Embryonic facial prominence (tissue), 1 donor: ENCODE measurements at regions not wholly inside any gene's neighbourhood (a gene's known extent, or its start where the extent isn't known, plus 50 kb on each side); places are given as distances from the start of the nearest gene placed in this dataset.
A peak's percentile ranks its signal among the peaks of the same experiment; 100 is the strongest.

Experiments
- DNase-seq: peaks from one replicate; pipeline ENCODE4 v3.0.0-alpha.2; 2016; ENCODE audit errors: extremely low spot score

DNA sequence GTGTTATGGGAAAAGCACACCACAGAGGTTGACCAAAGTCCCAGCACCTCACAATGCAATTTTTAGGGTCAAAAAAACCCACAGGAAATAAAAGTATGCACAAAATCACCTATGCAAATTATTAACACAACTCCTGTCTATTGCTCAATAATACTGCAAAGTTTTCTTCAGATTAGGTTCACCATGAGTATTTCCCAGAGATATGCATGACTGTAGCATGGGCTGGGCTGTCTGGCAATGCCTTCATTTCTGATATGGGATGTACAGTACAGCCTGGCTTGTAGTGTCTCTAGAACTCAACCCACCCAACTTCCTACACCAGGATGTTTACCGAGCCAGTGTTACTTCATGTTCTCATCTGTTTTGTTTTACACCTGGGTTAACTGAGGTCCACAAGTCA, 698.7 kb upstream of the ARGLU1 start:
- no peak for DNase-seq

DNA sequence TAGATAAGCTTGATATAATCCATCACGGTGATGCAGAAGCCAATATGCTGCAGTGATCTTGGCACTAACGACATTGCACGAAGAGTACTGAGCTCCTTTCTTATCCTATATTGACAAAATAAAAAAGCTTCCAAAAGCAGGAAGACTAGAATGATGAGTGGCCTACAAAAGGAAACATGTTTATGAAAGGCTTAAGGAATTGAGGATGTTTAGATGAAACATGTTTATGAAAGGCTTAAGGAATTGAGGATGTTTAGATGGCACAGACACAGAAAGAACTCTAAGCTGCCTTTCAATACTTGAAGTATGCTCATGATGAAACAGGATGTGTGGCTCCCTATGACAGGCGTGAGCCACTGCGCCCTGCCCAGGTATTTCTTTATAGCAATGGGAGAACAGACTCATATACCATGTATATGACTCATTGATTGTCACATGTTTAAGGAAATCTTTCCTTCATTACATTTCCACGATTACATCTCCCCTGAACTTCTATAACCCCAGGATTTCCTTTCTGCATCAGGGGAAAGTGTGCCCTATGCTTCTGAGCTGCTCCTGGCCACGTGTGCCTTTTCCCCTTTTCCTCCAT, 690.8 kb upstream of the ARGLU1 start:
- no peak for DNase-seq

DNA sequence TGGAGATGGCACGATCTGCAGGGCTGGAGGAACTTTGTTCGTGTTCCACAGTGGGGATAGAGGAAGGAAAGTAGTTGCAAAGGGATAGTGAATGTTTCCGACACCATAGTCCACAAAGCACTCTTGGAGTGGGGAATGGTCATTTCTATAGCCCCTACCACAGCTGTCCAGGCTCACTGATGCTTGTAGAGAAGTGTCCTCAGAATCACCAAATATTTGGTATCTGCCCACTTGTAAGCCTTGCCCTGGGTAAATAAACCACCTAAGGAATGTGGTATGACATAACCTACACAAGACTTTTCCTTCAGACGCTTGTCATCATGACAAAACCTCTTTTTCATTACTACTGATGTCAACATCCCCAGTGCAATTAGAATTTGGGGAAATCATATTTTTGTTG, 686.5 kb upstream of the ARGLU1 start:
- DNase-seq, result no peak

DNA sequence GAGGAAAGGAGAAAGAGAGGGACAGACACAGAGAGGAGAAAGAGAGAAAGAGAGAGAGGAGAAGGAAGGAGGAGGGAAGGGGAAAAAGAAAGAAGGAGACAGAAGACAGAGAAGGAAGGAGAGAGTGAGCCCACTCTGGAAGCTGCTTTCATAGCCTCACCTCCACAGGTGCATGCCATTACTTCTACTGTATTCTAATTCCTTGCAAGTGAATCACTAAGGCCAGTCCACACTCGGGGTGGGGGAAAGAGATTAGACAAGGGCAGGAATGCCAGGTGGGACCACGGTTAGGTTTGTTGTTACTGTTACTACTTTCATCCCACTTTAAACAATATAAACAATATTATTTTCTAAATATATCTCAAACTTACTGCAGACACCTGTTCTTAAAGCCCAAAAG, 684.5 kb upstream of the ARGLU1 start:
- DNase-seq, result no peak

DNA sequence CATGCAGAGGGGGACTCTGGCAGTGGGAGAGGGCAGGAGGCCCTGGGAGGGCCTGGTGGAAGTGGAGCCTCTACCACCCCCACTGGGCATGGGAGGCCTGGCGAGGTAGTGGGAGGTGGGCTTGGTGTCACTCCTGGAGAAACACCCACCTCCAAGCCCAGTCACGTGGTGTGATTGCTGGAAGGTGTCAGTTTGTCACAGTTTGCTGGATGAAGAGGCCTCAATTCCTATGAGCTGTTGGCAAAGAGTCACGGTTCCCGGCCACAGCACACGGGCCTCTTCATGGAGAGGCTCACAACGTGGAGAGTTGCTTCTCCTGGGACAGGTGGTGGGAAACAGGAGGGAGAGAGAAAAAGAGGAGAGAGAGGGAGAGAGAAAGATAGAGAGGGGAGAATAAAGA, 684.1 kb upstream of the ARGLU1 start:
- DNase-seq, result no peak

DNA sequence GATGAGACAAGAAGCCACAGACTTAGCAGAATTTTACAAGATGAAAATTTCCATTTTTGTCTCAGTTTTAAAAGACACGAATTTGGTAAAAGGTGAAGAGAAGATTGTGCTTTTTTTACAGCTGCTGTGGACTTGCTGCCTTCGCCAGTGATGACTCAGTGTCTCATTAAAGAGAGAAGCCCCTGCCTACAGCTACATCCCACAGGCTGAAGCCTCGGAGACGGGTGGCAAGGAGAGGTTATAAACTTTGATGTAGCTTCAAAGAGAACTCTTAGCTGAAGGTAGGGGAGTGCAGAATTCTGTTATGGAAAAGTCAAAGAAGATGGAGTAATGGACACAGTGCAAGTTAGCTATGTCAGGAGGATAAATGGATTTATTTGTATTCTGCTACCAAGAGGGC, 683.4 kb upstream of the ARGLU1 start:
- no peak for DNase-seq

DNA sequence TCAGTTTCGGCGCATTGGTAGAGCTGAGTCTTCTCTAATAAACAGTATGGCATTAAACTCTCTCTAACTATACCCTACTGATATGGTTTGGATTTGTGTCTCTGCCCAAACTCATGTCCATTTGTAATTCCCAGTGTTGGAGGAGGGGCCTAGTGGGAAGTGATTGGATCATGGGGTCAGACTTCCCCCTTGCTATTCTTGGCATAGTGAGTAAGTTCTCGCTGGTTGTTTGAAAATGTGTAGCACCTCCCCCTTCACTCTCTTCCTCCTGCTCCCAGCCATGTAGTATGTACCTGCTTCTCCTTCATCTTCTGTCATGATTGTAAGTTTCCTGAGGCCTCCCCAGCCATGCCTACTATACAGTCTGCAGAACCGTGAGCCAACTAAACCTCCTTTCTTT, 682.7 kb upstream of the ARGLU1 start:
- no peak for DNase-seq

DNA sequence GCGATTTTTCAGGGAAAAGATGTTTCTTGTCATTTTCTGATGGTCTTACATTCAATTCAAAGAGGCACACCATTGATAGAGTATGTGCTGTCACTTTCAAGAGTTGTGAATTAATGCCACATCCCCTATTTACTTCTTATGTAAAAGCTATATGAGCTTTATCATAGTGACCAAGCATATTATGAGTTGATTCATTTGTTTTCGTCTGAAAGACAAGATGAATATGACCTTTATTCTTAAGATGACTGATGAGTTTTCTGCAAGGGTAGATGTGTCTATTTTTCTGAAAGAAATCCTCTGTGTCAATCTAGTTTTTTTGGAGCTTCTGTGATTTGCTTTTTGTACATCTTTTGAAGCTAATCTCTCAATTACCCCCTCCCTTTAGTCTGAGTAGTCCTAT, 676.3 kb upstream of the ARGLU1 start:
- DNase-seq, result no peak

DNA sequence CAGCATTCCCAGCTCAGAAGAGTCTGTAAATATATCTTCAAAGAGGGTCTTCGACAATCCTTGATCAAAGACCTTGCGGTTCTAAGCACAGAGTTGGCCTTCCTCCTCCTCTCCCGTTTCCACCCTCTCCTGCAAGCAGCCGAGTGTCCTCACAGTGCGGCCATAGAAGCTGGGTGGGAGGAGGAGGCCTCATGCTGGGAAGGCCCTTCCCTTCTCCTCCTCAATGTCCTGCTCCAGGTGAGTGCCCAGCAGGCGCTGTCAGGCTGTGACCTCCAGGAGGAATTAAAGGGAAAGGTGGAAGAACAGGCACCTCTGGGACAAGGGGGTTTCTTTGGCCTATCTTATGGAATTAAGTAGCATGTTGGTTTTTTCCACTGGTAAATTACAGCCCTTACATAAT, 674.2 kb upstream of the ARGLU1 start:
- DNase-seq, result no peak

DNA sequence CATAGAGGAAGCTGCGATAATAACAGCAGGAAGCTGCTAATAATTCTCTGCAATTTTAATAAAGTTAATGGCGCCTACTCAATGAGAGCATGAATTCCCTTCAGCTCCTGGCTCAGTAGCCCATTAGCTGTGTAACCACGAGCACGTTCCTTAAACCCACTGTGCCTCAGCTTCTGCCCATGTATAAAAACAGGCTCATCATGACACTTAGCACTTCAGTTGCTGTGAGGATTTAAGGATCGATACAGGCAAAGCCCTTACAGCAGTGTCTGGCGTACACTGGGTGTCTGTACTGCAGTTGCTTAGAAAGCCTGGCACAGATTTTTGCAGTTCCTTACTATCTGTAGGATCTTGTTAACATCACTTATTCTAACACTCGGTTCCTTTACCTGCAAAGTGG, 673.4 kb upstream of the ARGLU1 start:
- DNase-seq, result no peak

DNA sequence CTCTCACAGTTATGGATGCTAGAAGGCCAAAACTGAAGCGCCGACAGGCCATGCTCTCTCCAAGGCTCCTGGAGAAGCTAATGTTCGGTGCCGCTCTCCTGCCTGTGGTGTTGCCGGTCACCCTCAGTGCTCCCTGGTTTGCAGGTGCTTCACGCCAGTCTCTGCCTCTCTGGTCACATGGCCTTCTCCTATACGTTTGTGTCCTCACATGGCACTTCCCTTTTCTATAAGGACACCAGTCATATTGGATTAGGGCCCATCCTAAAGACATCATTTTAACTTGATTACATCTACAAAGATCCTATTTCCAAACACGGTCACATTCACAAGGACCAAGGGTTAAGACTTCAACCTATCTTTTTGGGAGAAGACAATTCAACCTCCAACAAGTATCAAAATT, 671.3 kb upstream of the ARGLU1 start:
- no peak for DNase-seq

DNA sequence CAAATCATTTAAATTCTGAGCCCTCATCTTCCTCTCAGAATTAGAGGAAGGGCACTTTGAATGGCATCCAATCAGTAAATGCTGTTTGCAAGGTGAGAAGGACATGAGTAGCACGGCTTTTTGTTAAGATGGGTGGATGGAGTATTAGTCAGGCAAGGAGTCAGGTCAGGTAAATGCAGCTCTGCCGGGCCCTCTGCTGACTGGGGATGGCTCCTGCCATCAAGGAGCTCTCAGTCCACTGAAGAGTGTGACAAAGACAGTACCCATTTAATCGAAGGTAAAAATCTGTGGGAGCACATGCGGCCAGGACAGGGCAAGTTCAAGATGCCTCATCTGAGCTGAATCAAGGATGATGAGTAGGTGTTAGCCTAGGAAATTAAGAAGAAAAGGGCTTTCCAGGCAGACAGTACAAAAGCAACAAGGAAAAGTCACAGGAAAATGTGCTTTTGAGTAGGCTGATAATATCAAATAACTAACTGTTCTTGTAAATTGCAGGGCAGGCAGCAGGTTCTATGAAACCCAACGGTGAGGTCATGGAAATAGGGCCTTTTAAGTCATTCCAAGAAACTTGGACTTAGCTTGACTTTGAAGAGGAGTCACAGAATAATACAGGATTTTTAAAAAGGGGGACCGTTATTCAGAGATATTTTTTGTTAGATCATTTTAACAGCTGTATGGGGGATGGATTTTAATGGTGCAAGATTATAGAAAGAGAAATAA, 670.5 kb upstream of the ARGLU1 start:
- no peak for DNase-seq

DNA sequence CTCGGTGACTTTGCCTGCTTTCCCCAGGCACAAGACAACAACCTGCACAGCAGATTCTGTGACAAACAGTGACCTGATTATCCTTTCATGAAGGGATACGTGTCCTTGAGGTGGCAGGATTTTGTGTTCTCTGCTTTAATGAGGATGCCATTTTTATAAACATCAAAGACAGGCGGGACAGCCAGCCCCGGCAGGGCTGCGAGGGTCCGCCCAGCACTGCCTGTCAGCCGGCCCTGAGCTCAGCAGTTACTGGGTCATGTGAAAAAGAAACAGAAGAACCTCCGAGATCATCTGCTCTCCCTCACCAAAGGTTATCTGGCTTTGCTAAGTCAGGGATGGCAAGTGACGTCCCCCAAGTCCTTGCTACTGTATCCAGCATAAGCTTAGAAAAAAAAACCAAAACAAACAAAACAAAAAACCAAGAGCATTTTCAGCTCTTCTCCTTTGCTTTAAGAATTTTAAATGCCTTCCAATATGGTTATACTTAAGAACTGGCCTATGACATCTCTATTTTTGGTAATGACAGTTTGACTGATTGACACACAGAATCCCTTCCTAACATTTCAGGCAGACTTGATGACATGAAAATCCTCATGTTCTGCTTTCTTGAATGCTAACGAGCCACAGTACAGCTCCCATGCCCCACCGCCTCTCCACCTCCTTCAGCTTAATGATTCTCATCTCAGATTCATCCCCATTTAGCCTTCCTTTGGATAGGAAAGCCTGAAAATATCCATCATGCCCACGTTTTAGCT, 666.6 kb upstream of the ARGLU1 start:
- DNase-seq, result no peak

DNA sequence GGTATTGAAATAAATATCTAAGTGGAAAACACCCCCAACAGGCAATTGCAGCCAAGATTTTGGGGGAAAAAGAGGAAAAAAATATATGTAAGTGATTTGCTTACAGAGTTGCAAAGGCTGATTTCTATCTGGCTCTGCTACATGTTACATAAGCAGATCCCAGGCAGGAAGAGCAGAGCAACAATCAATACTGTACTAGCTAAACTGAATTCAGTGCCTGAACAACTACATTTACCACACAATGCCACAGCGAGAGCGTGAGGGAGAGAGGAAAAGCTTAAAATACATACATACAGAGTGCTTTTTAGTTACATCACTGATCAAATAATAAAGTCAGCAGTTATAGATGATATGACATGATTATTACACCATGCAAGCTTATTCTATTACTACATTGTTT, 665.6 kb upstream of the ARGLU1 start:
- no peak for DNase-seq

DNA sequence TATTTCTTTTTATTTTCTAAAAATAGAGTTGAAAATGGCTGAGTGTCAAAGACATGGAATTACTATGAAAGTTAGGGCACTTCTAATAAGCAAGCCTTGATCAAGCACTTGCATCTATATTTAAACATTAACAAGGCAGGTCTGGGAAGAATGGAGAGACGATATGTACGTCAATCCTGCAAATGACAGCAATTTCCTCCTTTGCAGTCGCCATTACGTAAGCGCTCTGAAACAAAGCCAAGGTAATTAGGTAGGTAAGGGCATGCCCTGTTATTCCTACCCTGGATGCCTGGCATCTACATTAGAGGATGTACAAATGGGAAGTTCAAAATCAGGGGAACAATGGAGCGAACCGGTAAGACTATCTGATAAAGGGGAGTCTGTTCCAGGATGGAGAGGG, 664.0 kb upstream of the ARGLU1 start:
- DNase-seq, result no peak

DNA sequence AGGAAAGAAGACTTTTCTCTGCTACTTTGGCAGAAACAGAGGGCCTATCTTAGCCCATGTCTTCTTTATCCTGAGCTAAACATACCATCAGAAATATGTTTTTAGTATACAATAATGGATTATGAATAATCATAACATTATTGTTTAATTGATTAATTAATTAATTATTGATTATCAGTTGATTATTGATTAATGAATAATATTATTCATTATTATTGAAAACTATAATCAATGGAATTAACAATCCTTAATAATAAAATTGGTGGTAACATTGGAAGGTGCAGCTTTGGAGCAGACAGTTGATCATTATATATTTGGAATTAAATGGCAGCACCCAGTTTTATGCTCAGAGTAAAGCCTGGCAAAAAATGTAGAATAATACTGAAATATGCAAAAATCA, 655.9 kb upstream of the ARGLU1 start:
- DNase-seq, result no peak

DNA sequence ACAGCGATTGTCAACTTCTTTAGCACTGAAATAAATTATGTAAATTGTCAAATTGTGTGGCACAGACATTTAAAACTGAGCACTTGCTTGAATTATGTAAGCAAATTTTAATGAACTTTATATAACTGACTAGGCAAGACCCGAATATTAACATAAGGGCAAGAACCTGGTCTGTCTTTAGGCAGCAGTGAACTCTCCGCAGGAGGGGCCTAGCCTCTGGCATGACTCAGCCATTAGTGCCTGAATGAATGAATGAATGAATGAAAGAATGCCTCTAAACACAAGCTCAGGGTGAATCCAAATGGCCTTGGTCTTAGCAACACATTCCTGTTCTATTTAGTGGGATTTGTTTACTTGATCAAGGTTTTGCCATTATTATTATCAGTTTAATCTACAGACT, 654.7 kb upstream of the ARGLU1 start:
- no peak for DNase-seq

DNA sequence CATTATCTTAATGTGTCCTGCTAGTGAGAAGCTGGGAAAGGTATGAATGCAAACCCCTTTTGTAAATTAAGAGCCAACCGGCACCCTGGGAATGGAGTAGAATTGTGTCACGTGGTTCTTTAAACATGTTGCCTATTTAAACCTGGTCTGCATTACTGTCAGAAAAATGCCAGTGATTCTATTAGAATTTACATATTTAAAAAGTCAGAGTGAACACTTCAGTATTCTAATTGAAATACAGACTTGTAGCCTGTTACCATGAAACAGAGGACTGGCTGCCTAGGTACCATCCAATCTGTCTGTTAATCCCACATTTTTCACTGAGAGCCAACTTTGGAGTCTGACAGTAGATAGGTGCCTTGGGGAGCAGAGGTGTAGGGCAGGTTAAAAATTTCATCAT, 652.3 kb upstream of the ARGLU1 start:
- DNase-seq, result no peak

DNA sequence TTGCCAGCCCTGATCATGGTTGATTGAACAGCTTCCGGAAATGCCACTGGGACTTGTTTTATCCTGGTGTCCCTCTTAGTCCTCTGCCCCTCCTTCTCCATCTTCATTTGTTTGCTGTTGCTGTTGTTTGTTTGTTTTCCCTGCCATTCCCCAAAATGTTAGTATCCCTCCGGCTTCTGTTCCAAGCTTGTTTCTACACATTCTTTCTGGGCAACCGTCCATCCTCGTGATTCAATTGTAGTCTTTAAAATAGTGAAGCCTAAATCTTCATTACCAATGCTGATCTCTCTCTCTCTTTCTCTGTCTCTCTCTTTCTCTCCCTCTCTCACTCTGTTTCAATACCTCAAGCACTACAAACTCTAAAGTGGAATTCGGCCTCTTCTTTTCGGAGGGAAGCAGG, 649.3 kb upstream of the ARGLU1 start:
- no peak for DNase-seq

DNA sequence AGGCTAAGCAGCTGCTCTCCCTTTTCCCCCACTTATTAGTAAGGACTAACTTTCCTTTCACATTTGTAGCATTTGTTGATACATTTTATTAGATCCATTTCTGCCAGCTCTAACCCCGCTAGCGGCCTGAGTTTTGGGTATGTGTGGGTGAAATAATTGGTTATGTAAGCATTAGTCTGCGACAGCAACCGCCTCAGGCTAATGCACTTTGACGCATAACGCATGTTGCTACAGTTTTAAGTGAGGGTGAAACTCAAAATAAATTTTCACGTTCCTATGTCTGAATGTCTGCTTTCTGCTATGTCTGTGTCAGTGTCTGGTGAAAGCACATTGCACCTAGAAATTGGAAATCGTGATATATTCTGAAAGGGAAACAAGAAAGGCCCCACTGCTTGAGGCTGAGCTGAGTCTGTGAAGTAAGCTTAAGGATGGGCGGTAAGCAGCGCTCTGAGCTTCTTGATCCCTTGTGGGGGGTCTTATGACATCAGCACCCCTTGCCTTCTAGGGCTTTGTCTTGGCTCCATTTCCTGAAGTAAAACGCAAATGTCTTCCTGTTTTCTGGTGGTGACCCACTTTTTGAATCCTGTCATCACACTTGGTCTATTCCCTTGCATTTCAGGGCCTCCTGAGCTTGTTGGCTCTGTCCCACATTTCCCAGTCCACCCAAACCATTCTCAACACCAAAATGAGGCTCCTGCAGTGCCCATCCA, 648.3 kb upstream of the ARGLU1 start:
- no peak for DNase-seq

DNA sequence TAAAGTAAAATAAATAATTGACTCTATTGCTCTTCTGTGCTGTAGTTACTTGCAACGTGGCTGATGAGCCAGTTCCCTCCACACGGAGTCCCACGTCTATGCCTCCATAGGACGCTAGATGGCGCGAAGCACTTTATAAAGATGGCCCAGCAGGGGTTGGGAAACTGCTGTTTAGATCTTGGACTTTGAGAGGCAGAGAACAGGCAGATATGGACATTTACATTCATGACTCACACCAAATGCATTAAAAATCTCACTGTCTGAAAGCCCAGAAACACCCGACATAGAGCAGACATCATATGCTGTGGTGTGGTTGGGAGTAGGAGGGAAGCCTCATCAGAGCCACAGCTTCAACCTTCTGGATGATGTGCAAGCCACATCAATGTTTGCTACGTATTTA, 643.1 kb upstream of the ARGLU1 start:
- DNase-seq, result peak; percentile 63

DNA sequence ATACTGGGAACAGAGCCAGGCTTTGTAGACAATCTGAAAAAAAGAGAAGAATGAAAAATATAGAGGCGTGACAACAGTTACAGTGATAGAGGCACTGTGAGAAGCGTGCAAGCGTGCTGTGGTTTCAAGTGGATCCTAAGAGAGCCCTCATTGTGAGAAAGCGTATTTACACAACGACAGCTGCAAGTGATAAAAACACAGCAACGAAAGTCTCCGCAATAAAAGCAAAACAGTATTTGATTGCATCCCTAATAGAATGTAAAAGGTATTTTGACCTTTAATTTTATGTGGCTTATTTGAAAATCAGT, 642.7 kb upstream of the ARGLU1 start:
- DNase-seq, result no peak
